Stimulated activated CD4-positive, alpha-beta T cell treated with anti-CD3 and anti-CD28 coated beads, Interleukin-1b, Interleukin-23, amount 100 ng/mL, for 4 hours (primary cell): ENCODE measurements at regions not wholly inside any gene's neighbourhood (a gene's known extent, or its start where the extent isn't known, plus 50 kb on each side); places are given as distances from the start of the nearest gene placed in this dataset.
"Not testable (repeated sequence)": the region's sequence is repeated elsewhere in the genome, so short reads cannot be mapped to it uniquely, and the experiment has no call there.

Experiments
- DNase-seq, 2 donors: peaks; one replicate each; pipeline ENCODE4 v3.0.0-alpha.2; 2020; ENCODE audit warnings: low read depth in 2 of 2

DNA sequence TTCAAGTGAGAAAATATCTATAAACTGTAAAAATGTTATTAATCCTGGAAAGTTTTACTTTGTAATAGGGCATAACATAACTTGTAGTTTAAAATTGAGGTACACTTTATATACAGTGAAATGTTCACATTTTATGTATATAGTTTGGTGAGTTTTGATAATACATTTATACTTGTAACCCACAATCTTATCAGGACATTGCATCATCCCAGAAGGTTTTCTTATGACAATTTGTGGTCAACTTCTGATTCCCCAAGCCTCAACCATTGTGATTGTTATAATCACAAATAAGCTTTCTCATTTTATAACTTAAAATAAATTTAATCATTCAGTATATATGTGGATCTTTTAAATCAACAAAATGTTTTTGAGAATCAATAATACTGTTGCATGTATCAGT, 151.1 kb downstream of the TFPI2 start:
- no peak for DNase-seq

DNA sequence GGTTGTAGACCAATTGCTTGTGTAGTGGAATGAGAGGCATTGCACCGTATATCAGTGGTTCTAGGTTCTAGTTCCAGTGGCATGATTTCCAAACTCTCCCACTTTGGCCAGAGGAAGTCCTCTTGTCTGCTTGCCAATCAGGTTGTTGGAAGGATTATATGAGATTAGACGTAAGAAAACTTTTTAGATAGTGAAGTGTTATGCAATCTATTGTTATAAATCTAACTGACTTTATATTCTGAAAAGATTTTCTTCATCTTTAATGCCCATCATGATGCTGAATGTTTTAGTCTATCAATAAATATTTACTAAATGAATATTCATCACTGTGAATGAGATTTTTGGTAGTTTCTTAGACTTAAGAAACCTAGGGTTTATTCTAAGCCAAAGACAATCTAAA, 152.6 kb downstream of the TFPI2 start:
- DNase-seq = no peak

DNA sequence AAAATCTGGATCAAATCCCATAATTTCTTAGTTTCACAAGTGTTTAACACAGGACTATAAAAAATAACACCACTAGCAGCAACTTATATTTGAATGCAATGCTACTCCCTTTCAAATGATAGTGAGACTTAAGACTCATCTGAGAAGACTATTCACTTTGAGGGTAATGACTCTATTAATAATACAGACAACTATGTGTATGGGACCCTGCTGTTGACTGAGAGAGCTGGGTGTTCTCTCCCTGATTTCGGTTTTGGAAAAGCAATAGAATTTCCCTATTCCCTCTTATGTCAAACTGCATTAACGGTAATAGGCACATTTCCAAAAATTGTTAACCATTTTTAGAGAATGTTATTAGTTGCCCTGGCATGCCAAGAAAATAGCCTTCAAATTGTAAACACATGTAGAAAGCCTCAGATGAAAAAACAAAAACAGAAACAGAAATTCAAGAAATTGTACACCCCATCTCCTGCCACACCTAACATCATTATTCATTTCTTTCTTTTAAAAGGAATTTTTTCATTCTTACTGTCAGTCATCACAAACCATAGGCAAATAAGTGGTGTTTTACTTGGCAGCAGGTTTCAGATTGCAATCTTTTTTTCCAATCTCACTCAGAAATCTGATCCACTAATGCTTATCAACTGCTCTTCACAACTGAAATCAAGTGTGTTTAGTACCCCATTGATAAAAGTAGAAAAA, 153.7 kb downstream of the TFPI2 start:
- DNase-seq = no peak

DNA sequence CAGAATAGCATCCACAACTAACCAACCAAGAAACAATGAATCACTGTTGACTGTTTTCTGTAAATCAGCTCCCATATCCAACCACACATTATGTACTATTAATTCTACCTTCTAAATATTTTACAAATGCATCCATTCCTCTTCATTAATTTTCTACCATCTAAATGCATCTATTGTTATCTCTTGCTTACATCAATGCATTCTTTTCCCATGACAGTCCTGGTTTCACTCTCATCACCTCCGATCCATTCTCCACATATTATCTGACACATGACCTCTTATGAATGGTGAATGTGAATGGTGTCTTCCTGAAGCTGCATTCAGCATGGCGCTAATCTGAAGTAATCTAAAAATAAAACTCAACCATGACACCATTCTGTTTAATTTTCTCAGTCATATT, 153.8 kb upstream of the CALCR start:
- DNase-seq = no peak

DNA sequence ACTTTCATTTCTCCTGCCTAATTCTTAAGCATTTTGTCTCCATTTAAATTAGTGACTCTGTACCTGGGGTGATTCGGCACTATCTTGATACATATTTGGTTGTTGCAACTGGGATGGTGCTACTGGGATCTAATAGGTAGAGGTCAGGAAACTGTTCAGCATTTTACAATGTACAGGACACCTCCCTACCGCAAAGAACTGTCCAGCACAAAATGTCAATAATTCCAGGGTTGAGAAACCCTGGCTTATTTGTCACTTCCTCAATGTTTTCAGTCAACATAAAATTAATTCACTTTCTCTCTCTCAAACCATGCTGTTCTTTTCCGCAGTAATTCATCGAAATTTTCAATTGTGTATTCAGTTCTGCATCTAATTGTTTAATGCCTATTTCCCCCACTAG, 151.4 kb upstream of the CALCR start:
- no peak for DNase-seq

DNA sequence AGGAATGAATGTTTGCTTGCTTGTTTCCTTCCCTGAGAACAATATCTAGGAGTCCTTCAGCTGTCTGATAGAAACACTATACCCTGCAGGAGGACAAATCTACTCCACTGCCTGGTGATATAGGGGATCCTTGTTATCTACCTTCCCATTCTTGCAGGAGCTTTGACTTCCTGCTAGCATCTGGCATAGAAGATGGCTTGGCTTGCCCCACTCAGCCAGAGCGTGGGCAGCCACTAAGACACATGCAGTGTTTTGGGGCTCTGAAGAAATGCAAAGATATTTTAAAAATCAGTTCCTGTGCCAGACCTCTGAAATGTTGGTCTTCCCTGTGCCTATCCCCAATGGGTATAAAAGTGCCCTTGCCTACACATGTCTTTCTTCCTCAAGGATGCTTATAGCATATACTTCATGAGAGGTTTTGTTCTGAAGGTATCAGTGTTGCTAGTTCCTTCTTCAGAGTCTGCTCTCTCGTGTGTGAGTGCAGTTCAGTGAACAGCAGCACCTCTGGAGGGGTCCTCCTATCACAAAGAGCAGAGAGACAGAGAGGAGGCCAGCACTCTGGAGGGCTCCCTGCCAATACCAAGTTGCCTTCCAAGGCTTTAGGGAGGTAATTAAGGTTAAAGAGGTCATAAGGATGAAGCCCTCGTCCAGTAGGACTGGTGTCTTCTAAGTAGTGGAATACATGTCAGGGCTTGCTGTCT, 149.1 kb upstream of the CALCR start:
- no peak for DNase-seq

DNA sequence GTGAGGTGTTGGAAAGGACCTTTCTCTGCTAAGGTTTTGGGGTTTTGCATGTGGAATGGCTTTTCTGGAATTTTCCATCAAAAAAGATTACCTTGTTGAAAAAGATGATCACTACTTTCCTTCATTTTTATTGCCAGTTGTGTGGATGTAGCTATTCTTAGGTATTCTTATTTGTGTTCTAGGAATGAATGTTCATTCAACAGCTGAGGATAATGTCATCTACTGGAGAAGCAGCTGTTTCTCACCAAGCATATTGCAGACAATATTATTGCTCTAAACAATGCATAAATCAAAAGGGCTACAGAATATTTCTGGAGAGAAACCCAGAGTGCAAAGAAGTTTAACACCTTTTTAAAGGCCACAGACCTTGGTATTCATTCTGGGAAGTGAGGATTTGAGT, 145.6 kb upstream of the CALCR start:
- DNase-seq = no peak

DNA sequence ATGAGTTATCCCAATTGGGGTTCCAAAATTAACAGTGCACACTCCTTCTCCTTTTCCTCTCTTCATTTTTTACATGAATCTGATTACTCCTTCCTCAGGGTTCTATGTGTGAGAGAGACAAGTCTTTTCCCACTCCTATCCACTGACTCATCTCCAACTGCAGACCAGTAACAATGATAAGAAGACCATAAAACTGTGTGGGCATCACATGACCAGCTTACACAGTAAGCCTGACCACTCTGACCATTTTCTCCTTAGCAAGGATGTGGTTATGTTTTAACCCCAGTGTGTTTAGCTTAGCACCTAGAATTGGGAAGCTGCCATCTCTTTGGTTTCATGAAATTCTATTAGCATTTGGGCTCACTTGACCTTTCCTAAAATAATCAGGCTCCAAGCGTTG, 145.0 kb upstream of the CALCR start:
- no peak for DNase-seq

DNA sequence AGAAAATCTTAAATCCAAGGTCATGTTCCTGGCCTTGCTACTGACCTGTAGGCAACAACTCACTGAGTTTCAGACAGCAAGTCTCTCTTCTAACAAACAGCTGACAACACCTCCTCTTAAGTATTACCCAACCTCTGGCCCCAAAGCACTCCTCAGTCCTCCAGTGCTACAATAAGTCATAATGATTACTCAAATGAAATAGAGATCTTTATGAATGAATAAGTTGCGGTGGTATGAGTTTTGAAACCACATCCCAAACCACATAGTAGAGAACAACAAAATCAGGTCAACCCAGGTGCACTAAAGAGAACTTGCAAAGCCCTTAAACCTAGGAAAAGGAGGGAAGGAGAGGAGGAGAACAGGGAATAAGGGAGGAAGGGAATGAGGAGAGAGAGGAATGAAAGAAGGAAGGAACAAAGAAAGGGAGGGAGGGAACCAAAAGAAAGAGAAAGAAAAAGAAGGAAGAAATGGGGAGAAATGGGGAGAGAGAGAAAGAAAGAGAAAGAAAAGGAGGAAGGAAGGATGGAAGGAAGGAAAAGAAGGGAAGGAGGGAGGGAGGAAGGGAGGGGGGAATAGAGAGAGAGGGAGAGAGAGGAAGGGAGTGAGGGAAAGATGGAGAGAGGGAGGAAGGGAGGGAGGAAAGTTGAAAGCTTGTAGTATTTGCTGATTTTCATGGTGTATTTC, 142.8 kb upstream of the CALCR start:
- DNase-seq = no peak

DNA sequence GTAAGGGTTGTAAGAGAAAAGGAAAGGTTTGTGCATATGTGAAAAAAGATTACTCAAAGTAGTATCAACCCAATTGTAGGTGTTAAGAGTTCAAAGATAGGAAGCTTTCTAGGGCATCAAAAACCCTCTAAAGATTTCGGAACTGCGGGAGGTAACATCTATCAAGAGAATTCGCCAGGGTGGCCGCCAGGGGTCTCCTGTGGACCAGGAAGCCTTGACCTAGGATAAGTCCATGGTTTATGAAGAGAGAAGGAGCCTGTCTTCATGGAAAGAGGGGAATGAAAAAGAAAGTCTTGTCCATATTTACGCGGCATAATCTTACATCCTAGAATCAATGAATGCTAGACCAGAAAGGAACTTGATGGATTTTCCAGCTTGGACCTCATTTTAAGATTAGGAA, 140.7 kb upstream of the CALCR start:
- peak in 1 of 2 donors; percentile 3 for DNase-seq

DNA sequence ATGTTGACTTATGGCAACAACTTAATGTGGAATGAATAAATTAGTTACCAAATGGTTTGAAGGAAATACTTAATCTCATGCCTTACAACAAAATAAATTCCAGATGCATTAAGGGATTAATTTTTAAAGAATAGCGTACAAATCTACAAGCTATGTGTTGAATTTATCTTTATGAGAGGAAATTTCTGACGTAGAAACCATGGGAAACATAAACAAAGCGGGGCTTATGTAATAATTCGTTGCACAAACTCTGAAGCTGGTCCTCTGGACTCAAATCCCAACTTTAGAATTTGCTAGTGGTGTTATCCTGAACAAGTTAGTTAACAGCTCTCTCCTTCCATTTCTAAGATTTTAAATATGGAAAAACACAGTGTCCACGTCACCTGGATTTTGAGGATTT, 137.4 kb upstream of the CALCR start:
- no peak for DNase-seq

DNA sequence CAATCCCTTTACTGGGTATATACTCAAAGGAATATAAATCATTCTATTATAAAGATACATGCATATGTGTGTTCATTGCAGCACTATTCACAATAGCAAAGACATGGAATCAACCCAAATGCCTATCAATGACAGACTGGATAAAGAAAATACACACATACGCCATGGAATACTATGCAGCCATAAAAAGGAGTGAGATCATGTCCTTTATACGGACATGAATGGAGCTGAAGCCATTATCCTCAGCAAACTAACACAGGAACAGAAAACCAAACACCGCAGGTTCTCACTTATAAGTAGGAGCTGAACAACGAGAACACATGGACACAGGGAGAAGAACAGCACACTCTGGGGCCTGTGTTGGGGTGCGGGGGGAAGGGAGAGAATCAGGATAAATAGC, 133.7 kb upstream of the CALCR start:
- DNase-seq = not testable (repeated sequence)

DNA sequence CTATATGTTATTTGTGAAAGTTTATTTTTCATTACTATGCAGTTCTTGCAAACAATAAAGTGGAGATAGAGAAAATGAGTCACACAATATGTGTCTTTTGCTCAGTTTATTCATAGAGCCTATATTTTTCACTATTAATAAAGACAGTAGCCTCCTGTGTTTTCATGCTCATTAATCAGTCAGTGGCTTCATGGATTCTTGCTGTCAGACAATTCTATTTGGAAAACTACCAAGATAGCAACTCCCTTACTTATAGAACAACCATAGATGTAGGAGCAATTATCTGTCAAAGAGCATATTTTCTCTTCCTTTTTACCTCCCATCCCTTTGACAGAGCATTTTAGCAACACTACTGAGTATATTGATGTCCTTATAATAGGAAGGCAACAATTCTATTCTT, 132.7 kb upstream of the CALCR start:
- DNase-seq = no peak

DNA sequence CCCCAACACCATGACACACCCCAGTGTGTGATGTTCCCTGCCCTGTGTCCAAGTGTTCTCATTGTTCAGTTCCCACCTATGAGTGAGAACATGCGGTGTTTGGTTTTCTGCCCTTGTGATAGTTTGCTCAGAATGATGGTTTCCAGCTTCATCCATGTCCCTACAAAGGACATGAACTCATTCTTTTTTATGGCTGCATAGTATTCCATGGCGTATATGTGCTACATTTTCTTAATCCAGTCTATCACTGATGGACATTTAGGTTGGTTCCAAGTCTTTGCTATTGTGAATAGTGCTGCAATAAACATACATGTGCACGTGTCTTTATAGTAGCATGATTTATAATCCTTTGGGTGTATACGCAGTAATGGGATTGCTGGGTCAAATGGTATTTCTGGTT, 131.6 kb upstream of the CALCR start:
- not testable (repeated sequence) for DNase-seq

DNA sequence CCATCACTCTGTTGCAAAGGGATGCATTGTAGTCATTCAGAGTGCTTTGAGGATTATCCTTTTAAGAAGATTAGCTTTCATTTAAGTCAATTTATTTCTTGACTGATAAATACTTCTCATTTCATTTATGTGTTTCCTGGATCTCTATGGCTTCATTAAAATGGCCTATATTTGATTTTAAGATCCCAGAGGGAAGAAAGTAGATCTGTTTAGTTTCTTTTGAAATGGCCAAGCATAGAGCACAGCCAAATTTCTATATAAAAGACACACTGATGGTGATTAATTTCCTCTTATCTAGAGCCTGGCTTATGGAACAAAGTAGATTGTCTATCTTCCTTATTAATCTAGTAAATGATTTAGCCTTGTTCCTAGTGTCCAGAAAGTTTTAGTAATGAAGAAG, 129.7 kb upstream of the CALCR start:
- no peak for DNase-seq

DNA sequence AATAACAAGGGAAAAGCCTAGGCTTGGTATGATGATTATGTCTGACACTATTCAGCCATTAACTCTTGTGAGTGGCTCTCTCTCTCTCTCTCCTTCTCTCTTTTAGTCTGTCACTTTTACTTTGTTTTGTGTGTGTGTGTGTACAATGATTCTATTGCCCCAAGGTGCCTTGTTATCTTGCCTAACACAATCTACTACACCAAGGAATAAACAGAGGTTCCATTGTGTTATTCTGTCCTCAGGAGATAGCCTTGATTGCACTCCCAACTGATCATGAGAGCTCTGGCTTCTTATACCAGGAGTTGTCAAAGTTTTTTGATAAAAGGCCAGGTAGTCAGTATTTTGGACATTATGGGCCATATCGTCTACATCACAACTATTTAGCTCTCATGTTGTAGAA, 123.4 kb upstream of the CALCR start:
- DNase-seq = no peak

DNA sequence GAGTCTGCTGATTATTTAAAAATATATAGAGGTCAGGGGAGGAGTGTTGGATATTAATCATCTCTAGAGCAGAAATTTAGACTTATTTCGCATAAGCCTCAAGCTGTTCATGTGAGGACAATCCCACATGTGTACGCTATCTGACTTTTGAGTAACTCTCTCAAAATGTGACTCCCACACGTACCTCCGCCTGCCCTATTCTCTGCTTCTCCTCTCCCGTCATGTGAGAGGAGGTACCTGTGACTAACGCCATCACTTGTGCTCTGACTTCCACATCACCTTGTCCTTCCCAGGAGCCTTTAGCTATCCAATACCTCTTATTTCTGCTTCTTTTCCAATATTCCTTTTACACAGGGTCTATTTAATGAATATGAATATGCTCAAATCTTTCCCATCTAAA, 119.3 kb upstream of the CALCR start:
- DNase-seq = no peak

DNA sequence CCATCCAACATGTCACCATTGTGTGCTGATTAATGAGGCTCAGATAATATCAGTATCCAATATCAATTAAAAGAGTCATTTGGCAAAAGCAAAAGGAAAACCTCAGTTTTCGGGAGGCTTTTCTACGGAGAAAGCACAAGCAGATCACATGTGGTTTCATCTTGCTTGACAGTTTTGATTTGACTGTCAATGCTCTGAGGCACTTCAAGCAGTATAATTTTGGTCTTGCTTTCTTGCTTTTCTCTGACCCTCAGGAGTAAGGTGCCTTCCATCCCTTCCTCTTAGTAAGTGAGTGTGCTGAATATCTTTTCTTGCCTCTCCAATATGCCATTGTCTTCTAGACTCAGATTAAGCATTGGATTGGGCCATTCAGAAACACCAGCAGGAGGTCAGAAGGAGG, 115.5 kb upstream of the CALCR start:
- no peak for DNase-seq

DNA sequence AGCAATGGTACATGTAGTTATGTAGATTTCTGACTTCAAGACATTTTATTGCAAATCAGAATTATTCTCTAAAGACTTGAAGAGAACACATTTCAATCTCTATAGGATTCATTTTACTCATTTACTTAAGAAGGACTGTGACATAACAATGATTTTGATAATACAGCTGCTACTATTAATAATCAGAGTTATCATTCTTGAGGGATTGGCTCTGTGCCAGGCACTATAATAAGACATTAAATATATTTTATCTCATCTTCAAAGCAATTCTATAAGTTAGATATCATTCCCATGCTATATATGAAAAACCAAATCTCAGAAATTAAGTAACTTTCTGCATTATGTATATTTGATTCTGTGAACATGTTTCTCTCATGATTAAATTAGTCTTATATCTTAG, 103.7 kb upstream of the CALCR start:
- no peak for DNase-seq

DNA sequence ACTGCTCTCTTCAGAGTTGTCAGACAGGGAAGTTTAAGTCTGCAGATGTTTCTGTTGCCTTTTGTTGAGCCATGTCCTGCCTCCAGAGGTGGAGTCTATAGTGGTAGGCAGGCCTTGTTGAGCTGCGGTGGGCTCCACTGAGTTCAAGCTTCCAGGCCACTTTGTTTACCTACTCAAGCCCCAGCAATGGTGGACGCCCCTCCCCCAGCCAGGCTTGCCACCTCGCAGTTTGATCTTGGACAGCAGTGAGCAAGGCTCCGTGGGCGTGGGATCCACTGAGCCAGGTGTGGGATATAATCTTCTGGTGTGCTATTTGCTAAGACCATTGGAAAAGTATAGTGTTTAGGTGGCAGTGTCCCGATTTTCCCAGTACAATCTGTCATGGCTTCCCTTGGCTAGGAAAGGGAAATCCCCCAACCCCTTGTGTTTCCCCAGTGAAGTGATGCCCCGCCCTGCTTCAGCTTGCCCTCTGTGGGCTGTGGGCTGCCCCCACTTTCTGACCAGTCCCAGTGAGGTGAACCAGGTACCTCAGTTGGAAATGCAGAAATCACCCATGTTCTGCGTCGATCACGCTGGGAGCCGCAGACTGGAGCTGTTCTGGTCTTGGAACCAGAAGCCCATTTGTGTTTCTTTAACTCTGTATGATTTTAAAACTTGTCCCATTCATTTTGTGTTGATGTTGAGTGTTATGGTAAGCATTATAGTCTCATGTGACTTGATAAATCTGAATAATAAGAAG, 89.2 kb upstream of the CALCR start:
- no peak for DNase-seq

DNA sequence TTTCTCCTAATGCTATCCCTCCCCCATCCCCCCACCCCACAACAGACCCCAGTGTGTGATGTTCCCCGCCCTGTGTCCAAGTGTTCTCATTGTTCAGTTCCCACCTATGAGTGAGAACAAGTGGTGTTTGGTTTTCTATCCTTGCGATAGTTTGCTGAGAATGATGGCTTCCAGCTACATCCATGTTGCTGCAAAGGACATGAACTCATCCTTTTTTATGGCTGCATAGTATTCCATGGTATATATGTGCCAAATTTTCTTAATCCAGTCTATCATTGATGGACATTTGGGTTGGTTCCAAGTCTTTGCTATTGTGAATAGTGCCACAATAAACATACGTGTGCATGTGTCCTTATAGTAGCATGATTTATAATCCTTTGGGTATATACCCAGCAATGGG, 83.6 kb upstream of the CALCR start:
- not testable (repeated sequence) for DNase-seq

DNA sequence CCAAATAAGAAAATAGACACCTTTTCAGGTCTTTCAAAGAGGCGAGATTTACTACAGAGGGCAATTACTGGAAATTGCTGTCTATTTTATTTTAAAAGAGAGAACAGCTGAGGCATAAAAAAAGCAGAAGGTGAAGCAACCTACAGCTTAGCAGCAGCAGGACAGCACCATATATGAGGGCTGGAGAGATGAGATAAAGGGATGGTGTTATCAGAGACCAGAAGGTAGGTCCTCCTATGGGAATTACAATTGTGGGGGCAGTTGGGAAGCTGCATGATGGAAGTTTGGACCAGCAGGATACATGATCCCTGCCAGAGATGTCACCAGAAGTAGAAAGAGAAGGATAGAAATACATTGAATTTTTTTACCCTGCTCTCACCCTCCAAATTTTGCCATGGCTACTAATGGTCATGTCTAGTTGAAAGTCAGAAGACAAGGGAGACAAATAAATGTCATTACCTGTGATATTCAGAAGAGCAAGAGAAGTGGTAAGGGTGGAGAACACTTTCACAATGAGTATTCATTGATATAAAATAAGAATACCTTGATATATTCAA, 77.2 kb upstream of the CALCR start:
- no peak for DNase-seq
